GM06990 (cell line): ENCODE measurements at regions not wholly inside any gene's neighbourhood (a gene's known extent, or its start where the extent isn't known, plus 50 kb on each side); places are given as distances from the start of the nearest gene placed in this dataset.

ENCODE experiments used
- DNase-seq: peaks from one replicate; pipeline ENCODE4 v3.0.0-alpha.2; 2011; ENCODE audit not compliant: insufficient read length; ENCODE audit errors: extremely low read depth
- H3K27me3 ChIP-seq: replicated peaks from 2 replicates; pipeline ENCODE4 v1.6.0; 2011; ENCODE audit warnings: low read length; ENCODE audit not compliant: control insufficient read depth, insufficient read depth
- H3K36me3 ChIP-seq: 2 replicates; pipeline ENCODE4 v1.5.1; 2011; ENCODE audit warnings: low read length; ENCODE audit not compliant: control insufficient read depth, insufficient read depth
- H3K4me3 ChIP-seq: replicated peaks from 2 replicates; pipeline ENCODE4 v1.5.1; 2011; ENCODE audit warnings: low read depth, mild to moderate bottlenecking, control low read depth, low read length
- TF ChIP-seq, protein P1 (sequence below): IDR thresholded peaks from 2 replicates; pipeline ENCODE4 v1.5.1; 2011; ENCODE audit warnings: low read length, control low read depth, mild to moderate bottlenecking, inconsistent platforms; ENCODE audit not compliant: insufficient read depth, poor library complexity, severe bottlenecking

DNA sequence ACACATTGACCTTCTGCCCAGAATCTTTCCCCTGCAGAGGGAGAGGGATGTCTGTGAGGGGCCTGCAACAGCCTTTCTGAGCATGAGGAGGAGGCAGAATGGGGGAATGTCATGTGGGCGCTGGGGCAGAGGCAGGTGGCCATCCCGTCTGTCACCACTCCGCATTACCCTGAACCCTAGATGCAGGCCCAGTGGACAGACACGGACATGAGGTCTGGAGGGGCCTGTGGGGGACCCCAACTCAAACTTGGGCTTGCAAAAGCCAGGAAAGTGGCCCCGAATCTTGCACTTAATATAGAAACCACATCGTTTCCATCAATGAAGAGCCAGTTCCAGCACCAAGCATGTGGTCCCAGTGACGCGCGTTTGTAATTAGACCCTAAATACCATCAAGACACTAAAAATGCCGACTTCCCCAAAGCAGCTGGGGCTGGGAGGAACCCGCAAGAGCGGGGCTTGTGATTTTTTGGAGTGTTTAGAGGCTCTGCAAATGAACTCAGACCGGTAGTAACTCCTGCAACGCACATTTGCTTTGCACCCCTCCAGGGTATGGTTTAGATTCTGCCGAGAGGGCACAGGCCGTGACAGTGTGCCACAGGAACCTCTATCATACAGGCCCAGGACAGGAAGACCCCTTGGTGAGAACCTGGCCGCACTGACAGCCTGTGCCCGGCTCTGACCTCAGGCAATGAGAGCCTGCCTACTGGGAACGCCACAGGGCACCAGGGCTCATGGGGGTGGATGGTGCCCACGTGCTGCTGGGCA is 109.3 kb downstream of the CTTN start:
- H3K27me3 ChIP-seq: no peaks in the 10 kb centered on the region; the same call in 1 of the 2 replicates
- no peak for DNase-seq
- TF ChIP-seq, protein P1, sequence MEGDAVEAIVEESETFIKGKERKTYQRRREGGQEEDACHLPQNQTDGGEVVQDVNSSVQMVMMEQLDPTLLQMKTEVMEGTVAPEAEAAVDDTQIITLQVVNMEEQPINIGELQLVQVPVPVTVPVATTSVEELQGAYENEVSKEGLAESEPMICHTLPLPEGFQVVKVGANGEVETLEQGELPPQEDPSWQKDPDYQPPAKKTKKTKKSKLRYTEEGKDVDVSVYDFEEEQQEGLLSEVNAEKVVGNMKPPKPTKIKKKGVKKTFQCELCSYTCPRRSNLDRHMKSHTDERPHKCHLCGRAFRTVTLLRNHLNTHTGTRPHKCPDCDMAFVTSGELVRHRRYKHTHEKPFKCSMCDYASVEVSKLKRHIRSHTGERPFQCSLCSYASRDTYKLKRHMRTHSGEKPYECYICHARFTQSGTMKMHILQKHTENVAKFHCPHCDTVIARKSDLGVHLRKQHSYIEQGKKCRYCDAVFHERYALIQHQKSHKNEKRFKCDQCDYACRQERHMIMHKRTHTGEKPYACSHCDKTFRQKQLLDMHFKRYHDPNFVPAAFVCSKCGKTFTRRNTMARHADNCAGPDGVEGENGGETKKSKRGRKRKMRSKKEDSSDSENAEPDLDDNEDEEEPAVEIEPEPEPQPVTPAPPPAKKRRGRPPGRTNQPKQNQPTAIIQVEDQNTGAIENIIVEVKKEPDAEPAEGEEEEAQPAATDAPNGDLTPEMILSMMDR: no peak
- no peaks in the 10 kb centered on the region for H3K36me3 ChIP-seq
- no peak overlapping the region for H3K4me3 ChIP-seq

DNA sequence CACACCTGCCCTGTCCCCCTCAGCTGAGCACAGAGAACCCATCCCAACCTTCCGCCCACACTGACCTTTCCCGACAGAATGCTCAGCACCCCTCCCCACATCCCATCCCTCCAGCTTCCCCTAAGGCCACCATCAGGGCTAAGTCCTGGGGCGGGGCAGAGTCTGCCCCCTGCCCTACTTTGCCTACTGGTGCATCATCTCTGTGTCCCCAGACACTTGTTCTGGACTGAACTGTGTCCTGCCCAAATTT is 109.8 kb downstream of the CTTN start:
- no peaks in the 10 kb centered on the region; the same call in 1 of the 2 replicates for H3K27me3 ChIP-seq
- H3K4me3 ChIP-seq: no peak overlapping the region
- TF ChIP-seq, protein P1: no peak
- no peak for DNase-seq
- no peaks in the 10 kb centered on the region for H3K36me3 ChIP-seq

DNA sequence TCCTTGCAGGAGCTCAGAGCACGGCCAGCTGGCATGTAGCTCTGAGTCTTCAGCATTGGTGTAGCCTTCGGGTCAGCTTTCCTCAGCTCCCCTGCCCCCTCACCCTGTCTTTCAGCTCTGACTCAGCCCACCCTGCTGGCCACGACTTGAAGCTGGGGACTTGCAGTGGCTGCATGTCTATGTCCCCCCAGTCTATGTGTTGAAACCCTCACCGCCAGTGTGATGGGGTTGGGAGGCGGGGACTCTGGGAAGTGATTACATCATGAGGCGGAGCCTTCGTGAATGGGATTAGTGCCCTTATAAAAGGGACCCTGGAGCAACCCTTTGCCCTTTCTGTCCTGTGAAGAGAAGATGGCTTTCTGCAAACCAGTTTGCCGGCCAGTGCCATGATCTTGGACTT is 111.1 kb downstream of the CTTN start:
- DNase-seq: no peak
- TF ChIP-seq, protein P1: no peak
- Histone ChIP-seq H3K36me3 (no peaks in the 10 kb centered on the region), H3K27me3 (no peaks in the 10 kb centered on the region; the same call in 1 of the 2 replicates), H3K4me3 (no peak overlapping the region)

DNA sequence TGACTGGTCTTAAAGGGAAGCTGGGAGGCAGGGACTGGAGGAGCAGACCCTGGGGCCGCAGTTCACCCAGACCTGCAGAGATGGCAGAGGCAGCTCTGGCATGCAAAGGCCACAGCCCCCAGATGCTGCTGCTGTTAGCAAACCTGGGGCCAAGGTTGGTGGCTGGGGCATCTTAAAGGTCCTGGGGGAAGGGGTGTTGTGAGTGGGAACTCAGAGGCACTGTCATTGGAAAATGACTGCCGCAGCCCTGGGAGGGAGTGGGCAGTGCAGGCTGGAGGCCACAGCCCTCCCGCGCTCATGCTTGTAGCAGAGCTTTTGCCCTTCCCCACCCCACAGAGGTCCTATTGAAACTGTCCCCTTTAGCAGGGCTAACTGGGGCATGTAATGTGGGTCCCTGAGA is 111.8 kb downstream of the CTTN start:
- TF ChIP-seq, protein P1: no peak
- Histone ChIP-seq H3K4me3 (no peak overlapping the region), H3K36me3 (no peaks in the 10 kb centered on the region), H3K27me3 (no peaks in the 10 kb centered on the region; the same call in 1 of the 2 replicates)
- DNase-seq: no peak

DNA sequence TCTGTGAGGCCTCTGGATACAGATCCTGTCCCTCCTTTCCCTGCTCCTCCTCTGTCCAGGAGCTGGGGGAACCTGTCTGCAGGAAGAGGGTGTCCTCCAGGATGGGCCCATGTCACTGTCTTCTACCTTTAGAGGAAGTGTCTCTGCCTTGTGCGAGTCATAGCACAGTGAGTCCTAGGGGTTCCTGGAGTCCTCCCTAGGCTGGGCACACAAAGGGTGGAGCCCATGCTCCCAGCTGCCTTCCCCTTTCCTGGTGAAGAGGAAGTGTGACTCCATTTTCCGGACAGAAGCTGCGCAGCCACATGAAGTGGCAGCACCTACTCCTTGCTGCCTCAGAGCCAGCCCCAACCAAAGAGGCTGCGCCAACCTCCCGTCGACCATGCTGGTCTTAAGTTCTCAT is 112.2 kb downstream of the CTTN start:
- no peak for DNase-seq
- Histone ChIP-seq H3K36me3 (no peaks in the 10 kb centered on the region), H3K4me3 (no peak overlapping the region), H3K27me3 (no peaks in the 10 kb centered on the region; the same call in 1 of the 2 replicates)
- TF ChIP-seq, protein P1: no peak

DNA sequence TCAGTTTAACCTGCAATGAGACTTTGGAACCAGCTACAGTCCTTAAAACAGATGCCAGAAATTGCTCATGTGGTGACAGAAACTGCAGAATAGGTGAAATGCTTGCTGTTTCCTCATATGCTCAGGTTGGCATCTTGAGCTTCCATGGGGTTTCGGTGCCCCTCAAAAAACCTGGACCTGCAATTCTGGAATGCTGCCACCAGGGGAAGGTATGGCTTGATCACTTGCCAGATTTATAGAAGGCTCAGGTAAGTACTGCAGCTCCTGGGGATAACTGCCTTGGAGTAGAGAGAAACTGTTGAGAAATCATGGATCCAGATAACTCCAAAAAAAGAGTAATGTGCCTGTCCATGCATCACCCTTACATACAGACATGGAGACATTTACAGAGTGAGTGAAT is 113.0 kb downstream of the CTTN start:
- no peak for DNase-seq
- Histone ChIP-seq H3K27me3 (no peaks in the 10 kb centered on the region; the same call in 1 of the 2 replicates), H3K36me3 (no peaks in the 10 kb centered on the region), H3K4me3 (no peak overlapping the region)
- TF ChIP-seq, protein P1: no peak
